Neural progenitor cell (in vitro differentiated cells): ENCODE measurements at regions not wholly inside any gene's neighbourhood (a gene's known extent, or its start where the extent isn't known, plus 50 kb on each side); places are given as distances from the start of the nearest gene placed in this dataset.

ENCODE experiments used
- EZH2 ChIP-seq: fragments of 200-600 bp; sonication (generic); IDR thresholded peaks from 2 replicates; pipeline ENCODE4 v1.6.1; 2017; ENCODE audit warnings: antibody characterized with exemption, mild to moderate bottlenecking, moderate library complexity
- EZH2phosphoT487 ChIP-seq: fragments of 200-600 bp; sonication (generic); IDR thresholded peaks from 2 replicates; pipeline ENCODE4 v1.6.1; 2017; ENCODE audit warnings: antibody characterized with exemption
- TF ChIP-seq, protein P1 (sequence below): fragments of 200-600 bp; sonication (generic); IDR thresholded peaks from 2 replicates; pipeline ENCODE4 v1.5.1; 2017; ENCODE audit warnings: antibody characterized with exemption, mild to moderate bottlenecking

DNA sequence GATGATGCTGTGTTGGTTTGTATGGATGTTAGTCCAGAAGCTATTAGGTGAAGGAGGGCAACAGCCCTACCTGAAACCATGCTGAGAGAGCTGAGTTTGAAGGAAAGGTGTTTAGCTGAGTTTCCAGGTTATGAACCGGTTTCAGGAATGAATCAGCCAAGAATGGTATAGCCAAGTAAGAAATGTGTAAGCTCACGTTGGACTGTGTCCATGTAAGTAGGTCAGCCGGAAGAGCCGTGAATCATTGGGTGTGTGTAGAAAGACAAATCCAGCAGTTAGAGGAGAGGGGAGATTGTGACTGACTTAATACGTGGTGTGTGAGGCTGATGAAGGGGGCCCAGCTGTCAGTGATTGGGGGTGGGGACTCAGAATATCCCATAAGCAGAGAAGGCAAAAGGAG lies 77.2 kb upstream of the SPIN4 start:
- TF ChIP-seq, protein P1, sequence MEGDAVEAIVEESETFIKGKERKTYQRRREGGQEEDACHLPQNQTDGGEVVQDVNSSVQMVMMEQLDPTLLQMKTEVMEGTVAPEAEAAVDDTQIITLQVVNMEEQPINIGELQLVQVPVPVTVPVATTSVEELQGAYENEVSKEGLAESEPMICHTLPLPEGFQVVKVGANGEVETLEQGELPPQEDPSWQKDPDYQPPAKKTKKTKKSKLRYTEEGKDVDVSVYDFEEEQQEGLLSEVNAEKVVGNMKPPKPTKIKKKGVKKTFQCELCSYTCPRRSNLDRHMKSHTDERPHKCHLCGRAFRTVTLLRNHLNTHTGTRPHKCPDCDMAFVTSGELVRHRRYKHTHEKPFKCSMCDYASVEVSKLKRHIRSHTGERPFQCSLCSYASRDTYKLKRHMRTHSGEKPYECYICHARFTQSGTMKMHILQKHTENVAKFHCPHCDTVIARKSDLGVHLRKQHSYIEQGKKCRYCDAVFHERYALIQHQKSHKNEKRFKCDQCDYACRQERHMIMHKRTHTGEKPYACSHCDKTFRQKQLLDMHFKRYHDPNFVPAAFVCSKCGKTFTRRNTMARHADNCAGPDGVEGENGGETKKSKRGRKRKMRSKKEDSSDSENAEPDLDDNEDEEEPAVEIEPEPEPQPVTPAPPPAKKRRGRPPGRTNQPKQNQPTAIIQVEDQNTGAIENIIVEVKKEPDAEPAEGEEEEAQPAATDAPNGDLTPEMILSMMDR = no peak
- TF ChIP-seq EZH2phosphoT487 (no peak), EZH2 (no peak)
